ENCODE measurements at regions not wholly inside any gene's neighbourhood (a gene's known extent, or its start where the extent isn't known, plus 50 kb on each side); places are given as distances from the start of the nearest gene placed in this dataset.

- H3K27ac ChIP-seq: no peak overlapping the region
- H3K4me3 ChIP-seq (ENCODE audit: low read depth, low read length): no peak overlapping the region
- DNase-seq: no peak
- H3K36me3 ChIP-seq: no peaks in the 10 kb centered on the region
- no peaks in the 10 kb centered on the region for H3K27me3 ChIP-seq (ENCODE audit: insufficient read depth, low read depth, severe bottlenecking)
- no peak for TF ChIP-seq CTCF (IDR thresholded peaks at IDR 0.05; ENCODE audit: low read depth, low read length)
- no peaks in the 10 kb centered on the region for H3K9me3 ChIP-seq (ENCODE audit: severe bottlenecking)
These were observed 652.1 kb upstream of the RIOK2 start for GRCh38 chr5:97835112-97835511.

- Histone ChIP-seq H3K9me3 (ENCODE audit: severe bottlenecking) (no peaks in the 10 kb centered on the region), H3K27ac (no peak overlapping the region), H3K4me3 (ENCODE audit: low read depth, low read length) (no peak overlapping the region), H3K27me3 (ENCODE audit: insufficient read depth, low read depth, severe bottlenecking) (no peaks in the 10 kb centered on the region), H3K36me3 (no peaks in the 10 kb centered on the region)
- no peak for TF ChIP-seq CTCF (IDR thresholded peaks at IDR 0.05; ENCODE audit: low read depth, low read length)
- DNase-seq: no peak
These were observed 653.8 kb upstream of the RIOK2 start for GRCh38 chr5:97836816-97837215.

GRCh38 chr5:97838214-97838613, 655.2 kb upstream of the RIOK2 start:
- no peak overlapping the region for H3K27ac ChIP-seq
- no peak overlapping the region for H3K4me3 ChIP-seq (ENCODE audit: low read depth, low read length)
- H3K36me3 ChIP-seq: no peaks in the 10 kb centered on the region
- TF ChIP-seq CTCF (IDR thresholded peaks at IDR 0.05; ENCODE audit: low read depth, low read length): no peak
- H3K9me3 ChIP-seq (ENCODE audit: severe bottlenecking): no peaks in the 10 kb centered on the region
- DNase-seq: no peak
- H3K27me3 ChIP-seq (ENCODE audit: insufficient read depth, low read depth, severe bottlenecking): no peaks in the 10 kb centered on the region

- TF ChIP-seq CTCF (IDR thresholded peaks at IDR 0.05; ENCODE audit: low read depth, low read length): no peak
- no peak overlapping the region for H3K27ac ChIP-seq
- no peaks in the 10 kb centered on the region for H3K36me3 ChIP-seq
- H3K9me3 ChIP-seq (ENCODE audit: severe bottlenecking): no peaks in the 10 kb centered on the region
- H3K27me3 ChIP-seq (ENCODE audit: insufficient read depth, low read depth, severe bottlenecking): no peaks in the 10 kb centered on the region
- no peak overlapping the region for H3K4me3 ChIP-seq (ENCODE audit: low read depth, low read length)
- DNase-seq: no peak
These were observed 656.5 kb upstream of the RIOK2 start for GRCh38 chr5:97839341-97840086.

GRCh38 chr5:97840643-97841042, 657.6 kb upstream of the RIOK2 start:
- H3K27ac ChIP-seq: no peak overlapping the region

More at GRCh38 chr5:97840643-97841042, 657.6 kb upstream of the RIOK2 start:
- no peak for TF ChIP-seq CTCF (IDR thresholded peaks at IDR 0.05; ENCODE audit: low read depth, low read length)
- DNase-seq: no peak
- Histone ChIP-seq H3K4me3 (ENCODE audit: low read depth, low read length) (no peak overlapping the region), H3K9me3 (ENCODE audit: severe bottlenecking) (no peaks in the 10 kb centered on the region), H3K36me3 (no peaks in the 10 kb centered on the region), H3K27me3 (ENCODE audit: insufficient read depth, low read depth, severe bottlenecking) (no peaks in the 10 kb centered on the region)
